ENCODE measurements at regions not wholly inside any gene's neighbourhood (a gene's known extent, or its start where the extent isn't known, plus 50 kb on each side); places are given as distances from the start of the nearest gene placed in this dataset.

DNA sequence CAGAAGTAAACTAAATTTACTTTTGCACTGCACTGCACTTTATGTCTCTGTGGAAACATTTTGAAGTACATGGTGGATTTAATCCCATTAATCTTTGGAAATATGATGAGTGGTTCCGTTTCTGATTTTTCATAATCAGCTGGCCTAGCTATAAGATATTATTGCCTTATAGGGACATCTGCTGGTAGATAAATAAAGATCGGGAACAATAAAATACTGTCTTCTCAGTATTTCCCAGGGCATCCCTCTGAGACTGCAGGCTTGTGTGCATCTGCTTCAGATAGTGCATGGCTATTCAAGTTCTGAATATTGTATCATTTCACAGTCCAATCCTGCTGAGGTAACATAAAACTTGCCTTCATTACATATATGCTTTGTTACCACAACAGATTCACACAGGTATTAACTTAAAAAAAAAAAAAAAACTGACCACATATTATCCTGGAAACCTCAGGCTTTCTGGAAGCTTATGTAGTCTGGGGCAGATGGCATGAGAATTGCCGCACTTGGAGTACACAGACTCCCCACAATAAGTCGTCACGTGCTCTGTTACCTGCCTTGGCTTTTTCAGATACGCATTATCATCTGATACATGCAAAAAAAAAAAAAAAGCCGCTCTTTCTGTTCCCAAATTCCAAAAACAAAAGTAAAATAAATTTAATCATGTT, 330.8 kb upstream of the AGTR1 start:
- DNase-seq (ENCODE audit: low spot score), result no peak
- TF ChIP-seq, protein P1, sequence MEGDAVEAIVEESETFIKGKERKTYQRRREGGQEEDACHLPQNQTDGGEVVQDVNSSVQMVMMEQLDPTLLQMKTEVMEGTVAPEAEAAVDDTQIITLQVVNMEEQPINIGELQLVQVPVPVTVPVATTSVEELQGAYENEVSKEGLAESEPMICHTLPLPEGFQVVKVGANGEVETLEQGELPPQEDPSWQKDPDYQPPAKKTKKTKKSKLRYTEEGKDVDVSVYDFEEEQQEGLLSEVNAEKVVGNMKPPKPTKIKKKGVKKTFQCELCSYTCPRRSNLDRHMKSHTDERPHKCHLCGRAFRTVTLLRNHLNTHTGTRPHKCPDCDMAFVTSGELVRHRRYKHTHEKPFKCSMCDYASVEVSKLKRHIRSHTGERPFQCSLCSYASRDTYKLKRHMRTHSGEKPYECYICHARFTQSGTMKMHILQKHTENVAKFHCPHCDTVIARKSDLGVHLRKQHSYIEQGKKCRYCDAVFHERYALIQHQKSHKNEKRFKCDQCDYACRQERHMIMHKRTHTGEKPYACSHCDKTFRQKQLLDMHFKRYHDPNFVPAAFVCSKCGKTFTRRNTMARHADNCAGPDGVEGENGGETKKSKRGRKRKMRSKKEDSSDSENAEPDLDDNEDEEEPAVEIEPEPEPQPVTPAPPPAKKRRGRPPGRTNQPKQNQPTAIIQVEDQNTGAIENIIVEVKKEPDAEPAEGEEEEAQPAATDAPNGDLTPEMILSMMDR (IDR thresholded peaks at IDR 0.05), result peak; percentile 81
- Mint-ChIP-seq H3K4me3 (ENCODE audit: unreplicated experiment) (no peak overlapping the region), H3K27me3 (ENCODE audit: low read depth) (no peaks in the 10 kb centered on the region), H3K27ac (ENCODE audit: unreplicated experiment) (no peak overlapping the region), H3K36me3 (ENCODE audit: low read depth) (no peaks in the 10 kb centered on the region), H3K9me3 (ENCODE audit: low read depth) (peaks cover 6% of the 10 kb centered on the region), H3K4me1 (ENCODE audit: low read depth) (no peaks in the 10 kb centered on the region)

DNA sequence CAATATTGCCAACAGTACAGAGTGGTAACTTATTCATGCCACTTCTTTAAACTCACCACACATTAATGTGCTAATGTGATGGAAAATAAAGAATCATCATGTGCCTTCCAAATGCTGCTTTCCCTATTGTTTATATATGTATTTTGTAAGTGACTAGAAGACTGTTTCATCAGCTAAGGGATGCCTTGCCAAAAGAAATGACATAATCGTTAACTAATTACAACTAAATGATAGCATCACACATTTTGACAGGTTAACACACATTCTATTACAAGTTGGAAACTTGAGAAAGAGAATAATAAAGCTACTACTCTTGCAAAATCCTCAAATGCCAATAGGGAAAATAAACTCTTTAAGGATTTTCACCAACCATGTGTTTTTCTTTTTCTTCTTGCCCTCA, 329.9 kb upstream of the AGTR1 start:
- Mint-ChIP-seq H3K27ac (ENCODE audit: unreplicated experiment) (no peak overlapping the region), H3K9me3 (ENCODE audit: low read depth) (peaks cover 6% of the 10 kb centered on the region), H3K36me3 (ENCODE audit: low read depth) (no peaks in the 10 kb centered on the region), H3K27me3 (ENCODE audit: low read depth) (no peaks in the 10 kb centered on the region), H3K4me3 (ENCODE audit: unreplicated experiment) (no peak overlapping the region), H3K4me1 (ENCODE audit: low read depth) (peaks cover 3% of the 10 kb centered on the region)
- DNase-seq (ENCODE audit: low spot score), result no peak
- TF ChIP-seq, protein P1 (IDR thresholded peaks at IDR 0.05), result no peak

DNA sequence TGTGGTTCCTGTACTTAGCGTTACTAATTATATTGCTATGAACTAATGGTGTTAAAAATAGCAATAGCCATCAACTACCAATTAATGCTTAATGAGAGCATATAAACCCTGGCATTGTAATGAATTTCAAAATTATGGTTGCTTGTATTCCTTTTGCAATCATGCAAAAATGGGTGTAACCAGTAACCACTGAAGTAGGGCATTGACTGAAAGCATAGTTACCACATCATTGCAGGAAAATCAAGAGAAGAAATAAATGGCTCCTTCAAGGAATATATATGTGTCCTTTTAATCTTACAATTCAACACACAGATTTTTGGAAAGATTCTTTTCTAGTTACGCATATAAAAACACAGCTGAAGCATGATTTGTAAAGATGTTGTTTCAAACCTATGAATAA, 328.3 kb upstream of the AGTR1 start:
- Mint-ChIP-seq H3K36me3 (ENCODE audit: low read depth) (no peaks in the 10 kb centered on the region), H3K27me3 (ENCODE audit: low read depth) (no peaks in the 10 kb centered on the region), H3K9me3 (ENCODE audit: low read depth) (peaks cover 2% of the 10 kb centered on the region), H3K4me3 (ENCODE audit: unreplicated experiment) (no peak overlapping the region), H3K4me1 (ENCODE audit: low read depth) (peaks cover 5% of the 10 kb centered on the region), H3K27ac (ENCODE audit: unreplicated experiment) (no peak overlapping the region)
- TF ChIP-seq, protein P1 (IDR thresholded peaks at IDR 0.05), result no peak
- no peak for DNase-seq (ENCODE audit: low spot score)

- peaks cover 2% of the 10 kb centered on the region for H3K9me3 Mint-ChIP-seq (ENCODE audit: low read depth)
- no peaks in the 10 kb centered on the region for H3K36me3 Mint-ChIP-seq (ENCODE audit: low read depth)
- H3K4me3 Mint-ChIP-seq (ENCODE audit: unreplicated experiment), result no peak overlapping the region
- DNase-seq (ENCODE audit: low spot score), result no peak
- H3K4me1 Mint-ChIP-seq (ENCODE audit: low read depth), result peaks cover 5% of the 10 kb centered on the region
- TF ChIP-seq, protein P1 (IDR thresholded peaks at IDR 0.05), result no peak
- no peaks in the 10 kb centered on the region for H3K27me3 Mint-ChIP-seq (ENCODE audit: low read depth)
- no peak overlapping the region for H3K27ac Mint-ChIP-seq (ENCODE audit: unreplicated experiment)
These were observed 325.4 kb upstream of the AGTR1 start for GRCh38 chr3:148372206-148372875.

GRCh38 chr3:148373961-148374360, 323.7 kb upstream of the AGTR1 start:
- Mint-ChIP-seq H3K27me3 (ENCODE audit: low read depth) (no peaks in the 10 kb centered on the region), H3K27ac (ENCODE audit: unreplicated experiment) (no peak overlapping the region), H3K4me3 (ENCODE audit: unreplicated experiment) (no peak overlapping the region), H3K36me3 (ENCODE audit: low read depth) (no peaks in the 10 kb centered on the region), H3K4me1 (ENCODE audit: low read depth) (peaks cover 5% of the 10 kb centered on the region), H3K9me3 (ENCODE audit: low read depth) (peaks cover 2% of the 10 kb centered on the region)
- DNase-seq (ENCODE audit: low spot score), result no peak
- TF ChIP-seq, protein P1 (IDR thresholded peaks at IDR 0.05), result no peak

Data from chondrocyte (in vitro differentiated cells).